ENCODE measurements at regions not wholly inside any gene's neighbourhood (a gene's known extent, or its start where the extent isn't known, plus 50 kb on each side); places are given as distances from the start of the nearest gene placed in this dataset.

- TF ChIP-seq DPF2 (IDR thresholded peaks at IDR 0.05), result no peak
- no peak for TF ChIP-seq ZNF140 (CRISPR knock-in tag; IDR thresholded peaks at IDR 0.05)
- TF ChIP-seq HNRNPLL (IDR thresholded peaks at IDR 0.05; ENCODE audit: low read depth, low read length, poor library complexity, severe bottlenecking), result no peak
- no peak for TF ChIP-seq ELF4 (CRISPR knock-in tag; IDR thresholded peaks at IDR 0.05)
- TF ChIP-seq SMAD4 (CRISPR knock-in tag; conservative IDR thresholded peaks at IDR 0.05), result 0 out of 2 replicates have a peak, but pooled peaks have one; percentile 28
- TF ChIP-seq DEAF1 (CRISPR knock-in tag; IDR thresholded peaks at IDR 0.05), result no peak
- no peak for TF ChIP-seq NCOA2 (IDR thresholded peaks at IDR 0.05; ENCODE audit: partially characterized antibody in 2 of 2)
- TF ChIP-seq ZNF764 (CRISPR knock-in tag; IDR thresholded peaks at IDR 0.05; ENCODE audit: low read depth), result no peak
- no peak for TF ChIP-seq ZNF644 (tag; IDR thresholded peaks at IDR 0.05; ENCODE audit: low read depth)
- no peak for TF ChIP-seq CEBPG (CRISPR knock-in tag; IDR thresholded peaks at IDR 0.05)
- 0 out of 4 replicates have a peak, but pooled peaks of 1 of the 2 experiments have one; percentile 11 for TF ChIP-seq CEBPG (tag; conservative IDR thresholded peaks at IDR 0.05 in 1 of 2, IDR thresholded peaks at IDR 0.05 in 1 of 2)
- TF ChIP-seq KLF10 (CRISPR knock-in tag; IDR thresholded peaks at IDR 0.05), result no peak
- no peak for TF ChIP-seq CHD2 (IDR thresholded peaks at IDR 0.05; ENCODE audit: low read depth, low read length)
- TF ChIP-seq CREB1 (IDR thresholded peaks at IDR 0.05), result no peak
- no peak for TF ChIP-seq CREB1 (CRISPR knock-in tag; IDR thresholded peaks at IDR 0.05)
- no peak for TF ChIP-seq ARHGAP35 (IDR thresholded peaks at IDR 0.05; ENCODE audit: partially characterized antibody)
- TF ChIP-seq MAX (CRISPR knock-in tag; IDR thresholded peaks at IDR 0.05), result no peak
- TF ChIP-seq CREB5 (CRISPR knock-in tag; IDR thresholded peaks at IDR 0.05), result no peak
- TF ChIP-seq RUNX1 (IDR thresholded peaks at IDR 0.05; ENCODE audit: low read depth), result no peak
- TF ChIP-seq HIVEP1 (CRISPR knock-in tag; IDR thresholded peaks at IDR 0.05), result 0 out of 2 replicates have a peak, but pooled peaks have one; percentile 42
- TF ChIP-seq DMBX1 (CRISPR knock-in tag; IDR thresholded peaks at IDR 0.05; ENCODE audit: borderline replicate concordance), result peak; percentile 45; the same call in 1 of the 2 replicates
- TF ChIP-seq HNRNPK (IDR thresholded peaks at IDR 0.05; ENCODE audit: low read depth, low read length, poor library complexity, severe bottlenecking), result no peak
- TF ChIP-seq CHD1 (IDR thresholded peaks at IDR 0.05; ENCODE audit: low read length), result no peak
- no peak for TF ChIP-seq HMGXB4 (CRISPR knock-in tag; IDR thresholded peaks at IDR 0.05)
Measured at GRCh38 chr18:9000733-9001132, 101.8 kb upstream of the NDUFV2 start (continued).

Measured in K562 (cell line).